ENCODE measurements at regions not wholly inside any gene's neighbourhood (a gene's known extent, or its start where the extent isn't known, plus 50 kb on each side); places are given as distances from the start of the nearest gene placed in this dataset.
A peak's percentile ranks its signal among the peaks of the same experiment; 100 is the strongest.

DNA sequence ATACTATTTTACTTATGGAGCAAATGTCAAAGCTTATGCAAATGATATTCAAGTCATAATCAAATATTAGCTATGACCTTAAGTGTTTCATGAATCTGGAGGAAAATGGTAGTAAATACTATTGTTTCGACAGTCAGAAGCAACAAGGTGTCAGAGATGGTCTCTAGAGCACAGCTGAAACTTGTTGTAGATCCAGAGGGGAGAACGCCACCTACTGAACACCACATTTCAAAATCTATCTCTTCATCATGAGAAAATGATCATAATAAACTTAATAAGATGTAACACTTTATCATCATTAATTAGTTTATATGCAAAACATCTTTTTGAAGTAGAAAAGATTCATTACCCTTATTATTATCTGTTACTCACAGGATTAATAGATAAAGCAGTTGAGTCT, 418.7 kb downstream of the GATA3 start:
- DNase-seq (ENCODE audit: low read depth in 2 of 2) = peak in 1 of 2 donors; percentile 0

DNA sequence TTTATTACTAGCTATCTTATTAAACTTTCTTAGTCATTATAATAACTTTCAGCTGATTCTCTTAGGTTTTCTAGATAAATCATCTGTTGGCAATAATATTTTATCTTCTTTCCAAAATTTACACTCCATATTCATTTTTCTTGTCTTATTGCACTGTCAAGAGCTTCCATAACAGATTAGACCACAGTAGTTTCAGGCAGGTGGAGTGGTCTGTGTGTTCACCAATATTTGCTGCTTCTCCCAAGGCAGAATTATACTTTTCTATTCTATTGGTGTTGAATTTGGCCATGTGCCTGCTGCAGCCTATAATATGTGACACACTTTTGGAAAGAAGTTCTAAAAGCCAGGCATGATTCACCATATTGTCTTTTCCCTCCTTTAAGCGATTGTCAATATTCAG, 422.8 kb downstream of the GATA3 start:
- DNase-seq (ENCODE audit: low read depth in 2 of 2) = no peak

GRCh38 chr10:8481718-8482504, 427.4 kb downstream of the GATA3 start:
- DNase-seq (ENCODE audit: low read depth in 2 of 2) = no peak

- no peak for DNase-seq (ENCODE audit: low read depth in 2 of 2)
Observed at GRCh38 chr10:8485032-8485431, 430.5 kb downstream of the GATA3 start.

GRCh38 chr10:8487346-8487745, 432.9 kb downstream of the GATA3 start:
- DNase-seq (ENCODE audit: low read depth in 2 of 2) = no peak

DNA sequence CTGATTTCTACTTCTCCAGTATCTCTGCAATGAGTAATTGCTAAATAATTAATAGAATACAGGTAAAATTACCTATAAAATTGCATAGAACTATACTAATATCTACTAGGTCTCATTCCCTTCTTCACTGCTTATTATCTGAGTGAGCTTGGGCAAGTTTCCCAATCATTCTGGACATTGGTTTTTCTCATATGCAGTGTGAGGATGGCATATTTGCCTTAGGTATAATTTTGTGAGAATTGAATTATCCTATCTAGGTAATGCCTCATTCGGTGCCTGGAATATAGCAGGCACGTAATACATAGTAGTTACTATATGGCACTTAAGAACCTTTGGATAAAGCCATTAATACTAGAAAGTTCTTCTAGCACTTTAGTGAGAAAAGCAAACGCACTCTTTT, 434.7 kb downstream of the GATA3 start:
- DNase-seq (ENCODE audit: low read depth in 2 of 2) = no peak

DNA sequence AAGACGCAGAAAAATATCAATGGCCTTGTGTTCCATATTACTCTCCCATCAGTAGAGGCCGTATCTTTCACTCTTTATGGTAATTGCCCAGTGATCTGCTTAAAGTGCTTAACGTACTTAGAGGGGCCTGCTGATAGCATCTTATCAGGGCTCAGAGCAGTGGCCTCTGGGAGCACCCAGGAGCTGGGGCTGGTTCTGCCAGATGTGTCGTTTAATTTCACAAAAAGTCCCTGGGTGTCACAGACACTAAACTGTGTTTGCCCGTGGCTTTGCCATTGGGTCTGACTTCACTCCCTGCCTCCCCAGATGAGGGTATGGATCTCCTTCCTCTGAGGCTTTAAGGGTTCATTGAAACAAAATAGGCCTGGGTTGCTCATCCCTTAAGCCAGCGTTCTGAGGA, 435.3 kb downstream of the GATA3 start:
- no peak for DNase-seq (ENCODE audit: low read depth in 2 of 2)

- DNase-seq (ENCODE audit: low read depth in 2 of 2) = no peak
Observed at GRCh38 chr10:8498290-8498689, 443.8 kb downstream of the GATA3 start.

- DNase-seq (ENCODE audit: low read depth in 2 of 2) = no peak
Observed at GRCh38 chr10:8498881-8499280, 444.4 kb downstream of the GATA3 start.

DNA sequence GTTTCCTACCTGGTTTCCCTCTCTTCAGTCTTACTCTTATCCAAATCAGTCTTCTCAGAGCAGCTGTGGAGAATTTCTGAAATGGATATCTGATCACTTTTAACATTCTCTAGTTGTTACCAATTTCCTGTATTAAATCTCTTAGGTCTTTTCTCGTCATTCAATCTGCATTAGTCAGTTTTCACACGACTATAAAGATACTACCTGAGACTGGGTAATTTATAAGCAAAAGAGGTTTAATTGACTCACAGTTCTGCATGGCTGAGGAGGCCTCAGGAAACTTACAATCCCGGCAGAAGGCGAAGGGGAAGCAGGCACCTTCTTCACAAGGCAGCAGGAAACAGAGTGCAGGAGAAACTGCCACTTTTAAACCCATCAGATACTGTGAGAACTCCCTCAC, 444.8 kb downstream of the GATA3 start:
- no peak for DNase-seq (ENCODE audit: low read depth in 2 of 2)

GRCh38 chr10:8499752-8500390, 445.4 kb downstream of the GATA3 start:
- no peak for DNase-seq (ENCODE audit: low read depth in 2 of 2)

GRCh38 chr10:8502573-8502972, 448.1 kb downstream of the GATA3 start:
- no peak for DNase-seq (ENCODE audit: low read depth in 2 of 2)

- no peak for DNase-seq (ENCODE audit: low read depth in 2 of 2)
Observed at GRCh38 chr10:8504499-8504898, 450.0 kb downstream of the GATA3 start.

DNA sequence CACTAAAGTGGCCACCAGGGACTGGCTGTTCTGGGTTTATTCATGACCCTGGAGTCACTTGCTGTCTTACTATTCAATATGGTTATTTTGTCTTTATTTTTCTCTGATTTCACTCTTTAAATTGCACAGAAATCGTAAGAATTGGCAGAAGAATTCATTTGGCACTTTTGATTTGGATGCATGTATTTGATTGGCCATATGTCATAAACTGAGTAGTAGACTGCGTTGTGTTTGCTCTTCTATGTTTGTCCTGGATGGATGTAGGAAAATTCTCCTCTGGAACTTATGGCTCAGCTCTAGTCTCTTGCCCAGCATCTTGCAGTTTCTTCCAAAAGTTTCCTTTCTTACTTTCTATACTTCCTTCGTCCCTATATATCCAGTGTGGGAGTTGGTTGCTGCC, 452.7 kb downstream of the GATA3 start:
- no peak for DNase-seq (ENCODE audit: low read depth in 2 of 2)

- no peak for DNase-seq (ENCODE audit: low read depth in 2 of 2)
Observed at GRCh38 chr10:8508882-8509281, 454.4 kb downstream of the GATA3 start.

DNA sequence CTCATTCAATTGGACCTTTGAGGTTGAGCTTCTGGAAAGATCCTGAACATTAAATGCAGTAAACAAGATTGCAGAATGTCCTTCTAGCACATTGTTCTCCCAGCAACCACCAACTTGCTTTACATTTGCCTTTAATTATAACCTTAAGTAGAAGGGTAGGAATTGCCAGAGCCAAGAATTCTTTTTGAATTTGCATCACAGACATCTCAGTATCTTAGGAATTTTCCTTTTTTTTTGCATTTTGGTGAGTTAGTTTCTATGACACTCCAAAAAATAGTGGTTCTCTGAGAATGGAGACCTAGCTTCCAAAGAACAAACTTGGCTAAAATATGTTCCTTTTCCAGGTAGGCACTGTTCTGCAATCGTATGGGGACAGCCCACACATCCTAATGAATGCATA, 456.0 kb downstream of the GATA3 start:
- DNase-seq (ENCODE audit: low read depth in 2 of 2) = no peak

GRCh38 chr10:8511026-8511425, 456.5 kb downstream of the GATA3 start:
- DNase-seq (ENCODE audit: low read depth in 2 of 2) = no peak

GRCh38 chr10:8513155-8514147, 459.0 kb downstream of the GATA3 start:
- DNase-seq (ENCODE audit: low read depth in 2 of 2) = no peak

DNA sequence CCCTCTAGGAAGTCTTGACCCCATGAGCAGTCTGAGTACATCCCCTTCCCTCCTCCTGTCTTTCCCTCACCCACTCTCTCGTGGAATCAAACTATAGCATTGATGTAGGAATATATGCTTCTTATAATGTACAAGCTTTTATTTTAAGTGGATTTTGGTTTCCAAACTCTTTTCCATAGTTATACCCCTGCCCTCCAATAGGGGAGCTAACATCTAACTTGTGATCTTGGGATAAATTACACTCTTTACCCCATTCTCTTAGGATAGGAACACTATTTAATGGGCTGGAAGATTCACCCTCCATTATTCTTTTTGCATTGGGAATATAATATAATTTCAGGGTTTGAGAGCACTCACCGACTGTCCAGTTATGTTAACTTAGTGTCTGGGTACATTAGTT, 465.9 kb downstream of the GATA3 start:
- no peak for DNase-seq (ENCODE audit: low read depth in 2 of 2)

DNA sequence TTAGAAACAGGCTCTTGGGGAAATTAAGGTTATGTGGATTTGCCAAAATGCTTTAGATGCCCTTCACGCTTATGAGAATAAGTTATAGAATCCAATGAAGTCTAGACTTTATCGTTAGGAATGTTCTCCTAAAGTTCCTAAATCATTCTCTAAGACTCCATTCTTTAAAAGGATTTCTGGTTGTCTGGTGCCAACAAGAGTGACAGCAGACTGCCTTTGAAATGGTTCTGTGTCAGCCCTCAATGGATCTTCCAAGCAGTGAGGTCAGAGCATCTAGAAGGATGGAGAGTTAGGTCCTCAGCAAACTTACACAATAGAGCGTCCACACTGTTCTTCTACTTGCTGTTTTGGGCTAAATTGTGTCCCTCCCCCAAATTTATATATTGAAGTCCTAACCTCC, 473.3 kb downstream of the GATA3 start:
- no peak for DNase-seq (ENCODE audit: low read depth in 2 of 2)

DNA sequence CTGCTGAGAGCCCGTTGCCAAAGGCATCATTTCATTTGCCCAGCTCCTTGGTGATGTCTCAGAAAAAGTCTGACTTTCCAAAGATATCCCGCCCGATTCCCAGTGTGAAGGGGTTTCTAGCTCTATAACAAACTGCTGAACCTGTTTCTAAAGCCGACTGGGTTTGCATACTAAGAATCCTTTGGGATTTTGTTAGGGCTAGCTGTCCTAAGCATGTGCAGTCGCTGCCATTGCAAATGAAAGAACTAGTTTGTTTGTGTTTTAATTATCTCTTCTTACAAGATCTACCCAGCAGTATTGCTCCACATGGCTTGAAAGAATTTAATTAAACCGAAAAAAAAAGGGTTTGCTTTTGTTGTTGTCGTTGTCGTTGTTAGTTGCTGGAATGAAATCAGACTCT, 476.6 kb downstream of the GATA3 start:
- no peak for DNase-seq (ENCODE audit: low read depth in 2 of 2)

GRCh38 chr10:8532647-8533046, 478.2 kb downstream of the GATA3 start:
- no peak for DNase-seq (ENCODE audit: low read depth in 2 of 2)
